ENCODE measurements at regions not wholly inside any gene's neighbourhood (a gene's known extent, or its start where the extent isn't known, plus 50 kb on each side); places are given as distances from the start of the nearest gene placed in this dataset.
"Not testable (repeated sequence)": the region's sequence is repeated elsewhere in the genome, so short reads cannot be mapped to it uniquely, and the experiment has no call there.

DNA sequence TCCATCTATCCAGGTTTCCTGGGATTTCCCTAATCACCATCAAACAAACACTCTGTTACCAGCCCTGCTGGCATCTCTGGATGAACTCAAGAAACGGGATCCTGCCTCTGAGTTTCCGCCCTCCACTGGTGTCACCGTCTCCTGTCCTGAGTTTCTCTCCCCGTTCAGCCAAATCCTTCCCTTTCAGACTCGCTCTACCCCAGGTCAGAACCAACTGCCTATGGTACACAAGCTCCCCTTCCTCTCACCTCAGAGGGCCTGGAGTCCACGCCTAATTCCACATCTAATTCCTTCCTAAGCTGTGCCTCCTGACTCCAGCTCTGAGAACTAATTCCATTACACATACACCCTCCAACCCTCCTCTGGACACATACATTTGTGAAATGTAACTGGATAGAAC is 96.1 kb downstream of the SHANK2 start:
- no peaks in the 10 kb centered on the region for H3K9me3 ChIP-seq (replicated peaks in 1 of 3)
- no peak overlapping the region for H3K27ac ChIP-seq
- 86 to 95% (median 93%) methylated on average over 6 of the region's 6 CpGs for WGBS, 4 donors
- no peak for TF ChIP-seq POLR2A (IDR thresholded peaks at IDR 0.05)
- TF ChIP-seq CTCF (IDR thresholded peaks at IDR 0.05): no peak
- H3K36me3 ChIP-seq (replicated peaks in 1 of 2): no peaks in the 10 kb centered on the region
- DNase-seq: peak in 1 of 7 donors; percentile 27
- H3K4me1 ChIP-seq (replicated peaks in 1 of 2): no peaks in the 10 kb centered on the region
- H3K27me3 ChIP-seq: no peaks in the 10 kb centered on the region
- H3K4me3 ChIP-seq: no peak overlapping the region
- intact Hi-C loops (cut with DNase I): no loop called here

- intact Hi-C loops (cut with DNase I): no loop called here
- no peaks in the 10 kb centered on the region for H3K36me3 ChIP-seq (replicated peaks in 1 of 2)
- H3K9me3 ChIP-seq (replicated peaks in 1 of 3): no peaks in the 10 kb centered on the region
- no peak overlapping the region for H3K4me3 ChIP-seq
- TF ChIP-seq CTCF (IDR thresholded peaks at IDR 0.05): no peak
- no peak for TF ChIP-seq POLR2A (IDR thresholded peaks at IDR 0.05)
- H3K27me3 ChIP-seq: no peaks in the 10 kb centered on the region
- 85 to 93% (median 88%) methylated on average over 4 to 8 of the region's 8 CpGs for WGBS, 4 donors
- no peaks in the 10 kb centered on the region for H3K4me1 ChIP-seq (replicated peaks in 1 of 2)
- H3K27ac ChIP-seq: no peak overlapping the region
- DNase-seq: peak in 1 of 7 donors; percentile 9
These were observed 96.5 kb downstream of the SHANK2 start for GRCh38 chr11:71155846-71156245.

- intact Hi-C loops (cut with DNase I): no loop called here
- TF ChIP-seq CTCF (IDR thresholded peaks at IDR 0.05) (no peak), POLR2A (IDR thresholded peaks at IDR 0.05) (no peak)
- WGBS, 4 donors: 77 to 86% (median 83%) methylated on average over 5 to 11 of the region's 11 CpGs
- H3K4me1 ChIP-seq (replicated peaks in 1 of 2): no peaks in the 10 kb centered on the region
- peak in 1 of 7 donors; percentile 6 for DNase-seq
- no peak overlapping the region for H3K27ac ChIP-seq
- H3K4me3 ChIP-seq: no peak overlapping the region
- no peaks in the 10 kb centered on the region for H3K27me3 ChIP-seq
- no peaks in the 10 kb centered on the region for H3K9me3 ChIP-seq (replicated peaks in 1 of 3)
- H3K36me3 ChIP-seq (replicated peaks in 1 of 2): no peaks in the 10 kb centered on the region
These were observed 98.0 kb downstream of the SHANK2 start for GRCh38 chr11:71154261-71154805.

GRCh38 chr11:71153005-71153390 is 99.4 kb downstream of the SHANK2 start:
- no peak overlapping the region for H3K27ac ChIP-seq
- H3K36me3 ChIP-seq (replicated peaks in 1 of 2): no peaks in the 10 kb centered on the region
- no peaks in the 10 kb centered on the region for H3K27me3 ChIP-seq
- no peak for TF ChIP-seq CTCF (IDR thresholded peaks at IDR 0.05)
- TF ChIP-seq POLR2A (IDR thresholded peaks at IDR 0.05): no peak
- WGBS, 4 donors: 0 to 4% (median 2%) methylated on average over 8 to 15 of the region's 15 CpGs
- peak in 6 of 7 donors; percentile 33 to 56 (median 46) for DNase-seq
- no peaks in the 10 kb centered on the region for H3K4me1 ChIP-seq (replicated peaks in 1 of 2)
- no peaks in the 10 kb centered on the region for H3K9me3 ChIP-seq (replicated peaks in 1 of 3)
- peak overlapping the region in 2 of 4 donors; percentile 6 to 37 for H3K4me3 ChIP-seq
- intact Hi-C loops (cut with DNase I): no loop called here

DNA sequence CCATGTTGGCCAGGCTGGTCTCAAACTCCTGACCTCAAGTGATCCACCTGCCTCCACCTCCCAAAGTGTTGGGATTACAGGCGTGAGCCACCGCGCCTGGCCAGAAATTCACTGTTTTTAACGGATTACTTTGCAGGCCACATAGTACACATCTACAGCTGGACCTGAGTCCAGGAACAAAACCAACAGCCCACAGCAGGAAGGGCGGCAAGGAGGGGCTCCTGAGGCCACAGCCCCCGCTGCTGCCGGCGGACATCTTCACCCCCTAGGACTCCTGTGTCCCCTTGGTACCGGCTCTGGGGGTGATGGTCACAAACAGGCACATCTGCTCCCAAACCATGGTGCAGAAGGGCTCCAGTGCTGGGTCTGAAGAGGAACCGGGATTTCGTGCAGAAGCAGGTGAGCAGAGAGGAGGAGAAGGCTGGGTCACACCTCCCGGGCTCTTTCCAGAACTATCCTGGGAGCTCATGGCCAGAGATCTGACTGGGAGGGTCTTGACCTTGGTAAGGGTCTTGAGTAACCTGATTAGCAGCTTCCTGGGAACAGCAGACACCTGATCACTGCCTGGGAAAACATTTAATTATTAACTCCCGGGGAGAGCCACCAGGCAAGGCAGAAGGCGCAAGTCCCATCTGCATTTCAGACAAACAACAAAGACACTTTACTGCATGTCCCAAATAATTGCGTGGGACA is 99.9 kb downstream of the SHANK2 start:
- H3K36me3 ChIP-seq (replicated peaks in 1 of 2); DNase-seq; H3K9me3 ChIP-seq (replicated peaks in 1 of 3); H3K27ac ChIP-seq; H3K4me1 ChIP-seq (replicated peaks in 1 of 2); H3K27me3 ChIP-seq; intact Hi-C loops (cut with DNase I): not testable (repeated sequence)
- 54 to 68% (median 65%) methylated on average over 8 to 15 of the region's 15 CpGs for WGBS, 4 donors
- H3K4me3 ChIP-seq: peak overlapping the region in 2 of 4 donors; percentile 6 to 37

All from adrenal gland (tissue), 9 donors.